Liver (tissue), 8 donors: ENCODE measurements at regions not wholly inside any gene's neighbourhood (a gene's known extent, or its start where the extent isn't known, plus 50 kb on each side); places are given as distances from the start of the nearest gene placed in this dataset.
A peak's percentile ranks its signal among the peaks of the same experiment; 100 is the strongest.

Experiments used
- DNase-seq: peaks from one replicate; pipeline ENCODE4 v3.0.0-alpha.2; 2017; ENCODE audit warnings: low spot score
- H3K27ac ChIP-seq, 2 donors: one replicate each; pipeline ENCODE4 v1.7.0; 2013; ENCODE audit warnings: inconsistent platforms in 2 of 2, low read length in 2 of 2, control low read depth in 1 of 2, low read depth in 1 of 2, mild to moderate bottlenecking in 1 of 2
- H3K27me3 ChIP-seq, 4 donors: one replicate each; pipeline versions ENCODE4 v1.6.1 to v1.7.0; 2013; ENCODE audit warnings: low read length in 3 of 4, inconsistent platforms in 1 of 4, mild to moderate bottlenecking in 1 of 4, moderate library complexity in 1 of 4; ENCODE audit not compliant: control insufficient read depth in 4 of 4, insufficient read depth in 4 of 4
- H3K36me3 ChIP-seq, 4 donors: one replicate each; pipeline versions ENCODE4 v1.6.1 to v1.7.0; 2013; ENCODE audit warnings: low read length in 3 of 4, mild to moderate bottlenecking in 3 of 4, low read depth in 1 of 4, moderate library complexity in 1 of 4; ENCODE audit not compliant: control insufficient read depth in 4 of 4, insufficient read depth in 3 of 4
- H3K4me1 ChIP-seq, 4 donors: one replicate each; pipeline versions ENCODE4 v1.6.1 to v1.7.0; 2013; ENCODE audit warnings: low read length in 3 of 4, mild to moderate bottlenecking in 3 of 4, moderate library complexity in 1 of 4; ENCODE audit not compliant: control insufficient read depth in 4 of 4, insufficient read depth in 4 of 4
- H3K4me3 ChIP-seq, 3 donors: one replicate each; pipeline versions ENCODE4 v1.6.1 to v1.7.0; 2013; ENCODE audit warnings: low read length in 3 of 3, control low read depth in 1 of 3, low read depth in 1 of 3, mild to moderate bottlenecking in 1 of 3
- H3K9ac ChIP-seq, 2 donors: one replicate each; pipeline ENCODE4 v1.7.0; 2013; ENCODE audit warnings: low read length in 2 of 2, mild to moderate bottlenecking in 2 of 2, moderate library complexity in 2 of 2, control low read depth in 1 of 2, low read depth in 1 of 2
- H3K9me3 ChIP-seq, 4 donors: one replicate each; pipeline versions ENCODE4 v1.6.1 to v1.7.0; 2013; ENCODE audit warnings: low read length in 3 of 4; ENCODE audit not compliant: control insufficient read depth in 4 of 4
- ATF3 ChIP-seq: IDR thresholded peaks from 2 replicates; pipeline ENCODE4 v1.6.1; 2016; ENCODE audit warnings: antibody characterized with exemption
- CTCF ChIP-seq: fragments of 150-350 bp; IDR thresholded peaks from 2 replicates; pipeline ENCODE4 v1.5.1; 2017; ENCODE audit warnings: improper control_type of control experiment, low read depth, low read length; ENCODE audit not compliant: missing input control
- EGR1 ChIP-seq, 2 donors: IDR thresholded peaks; 2 replicates each; pipeline ENCODE4 v1.6.1; 2016 to 2018; ENCODE audit warnings: antibody characterized with exemption in 2 of 2, low read depth in 2 of 2
- FOXA1 ChIP-seq: IDR thresholded peaks from 2 replicates; pipeline ENCODE4 v1.6.1; 2016; ENCODE audit warnings: antibody characterized with exemption
- FOXA2 ChIP-seq: IDR thresholded peaks from 2 replicates; pipeline ENCODE4 v1.6.1; 2016; ENCODE audit warnings: antibody characterized with exemption
- GABPA ChIP-seq, 2 donors: IDR thresholded peaks in 1 of 2; conservative IDR thresholded peaks in 1 of 2; 2 replicates each; pipeline ENCODE4 v1.6.1; 2016; ENCODE audit warnings: antibody characterized with exemption in 2 of 2, mild to moderate bottlenecking in 1 of 2, moderate library complexity in 1 of 2
- HNF4A ChIP-seq, 2 donors: conservative IDR thresholded peaks; 2 replicates each; pipeline ENCODE4 v1.6.1; 2016; ENCODE audit warnings: antibody characterized with exemption in 2 of 2, mild to moderate bottlenecking in 2 of 2
- HNF4G ChIP-seq: IDR thresholded peaks from 2 replicates; pipeline ENCODE4 v1.6.1; 2016; ENCODE audit warnings: antibody characterized with exemption
- JUND ChIP-seq, 2 donors: IDR thresholded peaks; 2 replicates each; pipeline ENCODE4 v1.6.1; 2016; ENCODE audit warnings: antibody characterized with exemption in 2 of 2
- MAX ChIP-seq: IDR thresholded peaks from 2 replicates; pipeline ENCODE4 v1.6.1; 2016; ENCODE audit warnings: antibody characterized with exemption
- NR2F2 ChIP-seq: IDR thresholded peaks from 2 replicates; pipeline ENCODE4 v1.6.1; 2016; ENCODE audit warnings: antibody characterized with exemption
- RAD21 ChIP-seq, 2 donors: IDR thresholded peaks; 2 replicates each; pipeline ENCODE4 v1.6.1; 2016; ENCODE audit warnings: antibody characterized with exemption in 2 of 2, mild to moderate bottlenecking in 2 of 2
- REST ChIP-seq: IDR thresholded peaks from 2 replicates; pipeline ENCODE4 v1.6.1; 2016; ENCODE audit warnings: antibody characterized with exemption, mild to moderate bottlenecking
- RXRA ChIP-seq, 2 donors: IDR thresholded peaks; 2 replicates each; pipeline ENCODE4 v1.6.1; 2017 to 2018; ENCODE audit warnings: antibody characterized with exemption in 2 of 2, mild to moderate bottlenecking in 1 of 2
- SP1 ChIP-seq: IDR thresholded peaks from 2 replicates; pipeline ENCODE4 v1.6.1; 2018; ENCODE audit warnings: antibody characterized with exemption, mild to moderate bottlenecking
- TAF1 ChIP-seq: conservative IDR thresholded peaks from 2 replicates; pipeline ENCODE4 v1.6.1; 2016; ENCODE audit warnings: antibody characterized with exemption, mild to moderate bottlenecking
- YY1 ChIP-seq: IDR thresholded peaks from 2 replicates; pipeline ENCODE4 v1.6.1; 2016; ENCODE audit warnings: antibody characterized with exemption, mild to moderate bottlenecking
- ZBTB33 ChIP-seq: IDR thresholded peaks from 2 replicates; pipeline ENCODE4 v1.6.1; 2016; ENCODE audit warnings: antibody characterized with exemption
- WGBS: extraction: QIAGEN DNeasy Blood & Tissue Kit; methylation state at CpG from one replicate; pipeline ENCODE4 v1.1.7; 2013; 5-methylcytosine and 5-hydroxymethylcytosine counted together
- donor health status: healthy.
- donor health status: healthy.
- donor health status: healthy.
- donor health status: healthy.
- donor health status: healthy.

GRCh38 chr9:134589748-134590147, 51.9 kb upstream of the COL5A1 start:
- Histone ChIP-seq H3K36me3 (no peaks in the 10 kb centered on the region), H3K4me1 (peaks cover 0 to 5% (median 2%) of the 10 kb centered on the region in 4 donors), H3K9me3 (no peaks in the 10 kb centered on the region), H3K27ac (no peak overlapping the region), H3K27me3 (peaks cover 0 to 3% (median 1%) of the 10 kb centered on the region in 4 donors), H3K4me3 (no peak overlapping the region), H3K9ac (no peak overlapping the region)
- peak; percentile 14 for DNase-seq
- TF ChIP-seq SP1 (no peak), NR2F2 (no peak), JUND (IDR thresholded peaks at IDR 0.05) (no peak), HNF4A (conservative IDR thresholded peaks at IDR 0.05) (no peak), YY1 (no peak), MAX (no peak), EGR1 (IDR thresholded peaks at IDR 0.05; ENCODE audit: low read depth in 2 of 2) (no peak), CTCF (no peak), HNF4G (no peak), RXRA (IDR thresholded peaks at IDR 0.05) (no peak), RAD21 (IDR thresholded peaks at IDR 0.05) (no peak), ATF3 (no peak), REST (no peak), ZBTB33 (no peak), FOXA2 (no peak), TAF1 (no peak), FOXA1 (no peak), GABPA (IDR thresholded peaks at IDR 0.05 in 1 of 2, conservative IDR thresholded peaks at IDR 0.05 in 1 of 2) (no peak)
- 53% methylated on average over 7 of the region's 7 CpGs for WGBS
